ENCODE measurements at regions not wholly inside any gene's neighbourhood (a gene's known extent, or its start where the extent isn't known, plus 50 kb on each side); places are given as distances from the start of the nearest gene placed in this dataset.

GRCh38 chr1:98304888-98305287, 356.6 kb upstream of the SNX7 start:
- TF ChIP-seq CTCF (IDR thresholded peaks at IDR 0.05) (no peak), POLR2AphosphoS5 (IDR thresholded peaks at IDR 0.05) (no peak), POLR2A (IDR thresholded peaks at IDR 0.05) (no peak)
